ENCODE measurements at regions not wholly inside any gene's neighbourhood (a gene's known extent, or its start where the extent isn't known, plus 50 kb on each side); places are given as distances from the start of the nearest gene placed in this dataset.
"Not testable (repeated sequence)": the region's sequence is repeated elsewhere in the genome, so short reads cannot be mapped to it uniquely, and the experiment has no call there.

DNA sequence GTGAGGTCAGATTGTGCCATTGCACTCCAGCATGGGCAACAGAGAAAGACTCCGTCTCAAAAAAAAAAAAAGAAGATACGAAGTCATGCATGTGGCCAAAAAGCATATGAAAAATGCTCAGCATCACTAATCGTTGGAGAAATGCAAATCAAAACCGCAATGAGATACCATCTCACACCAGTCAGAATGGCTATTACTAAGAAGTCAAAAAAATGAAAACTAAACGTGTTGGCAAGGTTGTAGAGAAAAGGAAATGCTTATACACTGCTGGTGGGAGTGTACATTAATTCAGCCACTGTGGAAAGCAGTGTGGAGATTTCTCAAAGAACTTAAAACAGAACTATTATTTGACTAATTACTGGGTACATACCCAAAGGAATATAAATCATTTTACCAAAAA, 156.1 kb upstream of the GRM7 start:
- TF ChIP-seq POLR2A (IDR thresholded peaks at IDR 0.05; ENCODE audit: low read depth); CTCF (IDR thresholded peaks at IDR 0.05): not testable (repeated sequence)
